ENCODE measurements at regions not wholly inside any gene's neighbourhood (a gene's known extent, or its start where the extent isn't known, plus 50 kb on each side); places are given as distances from the start of the nearest gene placed in this dataset.

DNA sequence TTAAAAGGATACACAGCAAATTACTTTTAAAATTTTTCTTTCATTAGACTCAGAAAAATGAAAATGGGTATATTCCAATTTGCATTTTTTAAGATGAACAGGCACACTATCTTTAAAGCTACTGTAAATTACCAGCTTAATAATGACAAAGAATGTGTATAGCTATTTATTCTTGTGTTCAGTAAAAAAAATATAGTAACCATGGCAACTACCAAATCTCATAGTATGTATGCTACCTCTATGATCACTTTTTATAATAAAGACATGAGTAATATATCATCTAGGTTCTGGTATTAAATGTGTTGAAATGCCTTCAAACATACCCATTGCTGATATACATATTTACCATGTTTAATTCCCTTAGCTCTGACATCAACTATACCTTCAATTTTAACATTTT lies 383.2 kb downstream of the FOXG1 start:
- Histone ChIP-seq H3K36me3 (ENCODE audit: control insufficient read depth in 2 of 2, insufficient read depth in 1 of 2, low read length in 2 of 2) (no peaks in the 10 kb centered on the region), H3K4me1 (ENCODE audit: control insufficient read depth, insufficient read depth, low read length) (no peaks in the 10 kb centered on the region), H3K9me3 (ENCODE audit: control insufficient read depth, insufficient read depth, low read depth, low read length) (no peaks in the 10 kb centered on the region), H3K27ac (ENCODE audit: extremely low read depth, low read depth, low read length) (no peak overlapping the region), H3K4me3 (ENCODE audit: low read depth, low read length) (no peak overlapping the region)
- TF ChIP-seq, protein P1, sequence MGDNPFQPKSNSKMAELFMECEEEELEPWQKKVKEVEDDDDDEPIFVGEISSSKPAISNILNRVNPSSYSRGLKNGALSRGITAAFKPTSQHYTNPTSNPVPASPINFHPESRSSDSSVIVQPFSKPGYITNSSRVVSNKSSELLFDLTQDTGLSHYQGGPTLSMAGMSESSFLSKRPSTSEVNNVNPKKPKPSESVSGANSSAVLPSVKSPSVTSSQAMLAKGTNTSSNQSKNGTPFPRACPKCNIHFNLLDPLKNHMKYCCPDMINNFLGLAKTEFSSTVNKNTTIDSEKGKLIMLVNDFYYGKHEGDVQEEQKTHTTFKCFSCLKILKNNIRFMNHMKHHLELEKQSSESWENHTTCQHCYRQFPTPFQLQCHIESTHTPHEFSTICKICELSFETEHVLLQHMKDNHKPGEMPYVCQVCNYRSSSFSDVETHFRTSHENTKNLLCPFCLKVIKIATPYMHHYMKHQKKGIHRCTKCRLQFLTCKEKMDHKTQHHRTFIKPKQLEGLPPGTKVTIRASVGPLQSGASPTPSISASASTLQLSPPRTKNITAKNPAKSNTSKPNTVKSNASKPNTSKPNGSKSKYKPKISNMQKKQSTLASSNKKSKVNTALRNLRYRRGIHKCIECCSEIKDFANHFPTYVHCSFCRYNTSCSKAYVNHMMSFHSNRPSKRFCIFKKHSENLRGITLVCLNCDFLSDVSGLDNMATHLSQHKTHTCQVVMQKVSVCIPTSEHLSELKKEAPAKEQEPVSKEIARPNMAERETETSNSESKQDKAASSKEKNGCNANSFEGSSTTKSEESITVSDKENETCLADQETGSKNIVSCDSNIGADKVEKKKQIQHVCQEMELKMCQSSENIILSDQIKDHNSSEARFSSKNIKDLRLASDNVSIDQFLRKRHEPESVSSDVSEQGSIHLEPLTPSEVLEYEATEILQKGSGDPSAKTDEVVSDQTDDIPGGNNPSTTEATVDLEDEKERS (tag by site-specific recombination; IDR thresholded peaks at IDR 0.05): no peak
- TF ChIP-seq GLI2 (tag by site-specific recombination; IDR thresholded peaks at IDR 0.05; ENCODE audit: borderline replicate concordance, low read depth) (no peak), GLIS2 (tag by site-specific recombination; IDR thresholded peaks at IDR 0.05) (no peak), ZFP3 (tag by site-specific recombination; IDR thresholded peaks at IDR 0.05; ENCODE audit: low read depth) (no peak)
- CTCF ChIA-PET: no interaction called here
- POLR2A ChIA-PET: no interaction called here

DNA sequence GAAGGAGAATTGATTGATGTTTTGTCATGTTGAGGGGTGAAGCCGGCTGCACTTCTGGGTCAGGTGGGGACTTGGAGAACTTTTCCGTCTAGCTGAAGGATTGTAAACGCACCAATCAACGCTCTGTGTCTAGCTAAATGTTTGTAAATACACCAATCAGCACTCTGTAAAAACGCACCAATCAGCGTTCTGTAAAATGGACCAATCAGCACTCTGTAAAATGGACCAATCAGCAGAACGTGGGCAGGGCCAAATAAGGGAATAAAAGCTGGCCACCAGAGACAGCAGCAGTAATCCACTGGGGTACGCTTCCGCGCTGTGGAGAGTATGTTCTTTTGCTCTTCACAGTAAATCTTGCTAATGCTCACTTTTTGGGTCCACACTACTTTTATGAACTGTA lies 384.1 kb downstream of the FOXG1 start:
- no peaks in the 10 kb centered on the region for H3K9me3 ChIP-seq (ENCODE audit: control insufficient read depth, insufficient read depth, low read depth, low read length)
- CTCF ChIA-PET: no interaction called here

DNA sequence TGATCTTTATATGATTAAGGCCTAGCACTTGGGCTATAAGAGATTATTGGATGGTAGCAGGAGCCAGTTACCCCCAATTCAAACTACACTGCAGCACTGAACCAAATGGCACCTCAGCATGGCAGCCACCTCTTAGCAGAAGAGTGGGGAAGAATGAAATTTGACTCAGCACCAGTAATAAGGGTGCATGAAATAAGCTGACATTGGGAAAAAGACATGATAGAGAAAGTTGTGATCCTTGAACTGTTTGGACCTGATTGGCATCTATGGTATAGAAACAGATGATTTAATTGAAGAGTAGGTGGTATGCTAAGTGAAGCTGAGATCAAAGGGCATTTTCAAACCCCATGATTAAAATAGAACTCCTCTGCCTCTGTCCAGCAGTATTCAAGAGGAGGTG lies 389.5 kb downstream of the FOXG1 start:
- CTCF ChIA-PET: no interaction called here
- H3K9me3 ChIP-seq (ENCODE audit: control insufficient read depth, insufficient read depth, low read depth, low read length): no peaks in the 10 kb centered on the region
- POLR2A ChIA-PET: no interaction called here
- no peak overlapping the region for H3K27ac ChIP-seq (ENCODE audit: extremely low read depth, low read depth, low read length)
- H3K4me1 ChIP-seq (ENCODE audit: control insufficient read depth, insufficient read depth, low read length): no peaks in the 10 kb centered on the region
- H3K4me3 ChIP-seq (ENCODE audit: low read depth, low read length): no peak overlapping the region
- TF ChIP-seq ZNF530 (tag by site-specific recombination; IDR thresholded peaks at IDR 0.05; ENCODE audit: low read depth): no peak
- no peak for TF ChIP-seq ZNF404 (tag by site-specific recombination; IDR thresholded peaks at IDR 0.05)
- TF ChIP-seq ZNF140 (tag by site-specific recombination; IDR thresholded peaks at IDR 0.05): no peak
- TF ChIP-seq, protein P2, sequence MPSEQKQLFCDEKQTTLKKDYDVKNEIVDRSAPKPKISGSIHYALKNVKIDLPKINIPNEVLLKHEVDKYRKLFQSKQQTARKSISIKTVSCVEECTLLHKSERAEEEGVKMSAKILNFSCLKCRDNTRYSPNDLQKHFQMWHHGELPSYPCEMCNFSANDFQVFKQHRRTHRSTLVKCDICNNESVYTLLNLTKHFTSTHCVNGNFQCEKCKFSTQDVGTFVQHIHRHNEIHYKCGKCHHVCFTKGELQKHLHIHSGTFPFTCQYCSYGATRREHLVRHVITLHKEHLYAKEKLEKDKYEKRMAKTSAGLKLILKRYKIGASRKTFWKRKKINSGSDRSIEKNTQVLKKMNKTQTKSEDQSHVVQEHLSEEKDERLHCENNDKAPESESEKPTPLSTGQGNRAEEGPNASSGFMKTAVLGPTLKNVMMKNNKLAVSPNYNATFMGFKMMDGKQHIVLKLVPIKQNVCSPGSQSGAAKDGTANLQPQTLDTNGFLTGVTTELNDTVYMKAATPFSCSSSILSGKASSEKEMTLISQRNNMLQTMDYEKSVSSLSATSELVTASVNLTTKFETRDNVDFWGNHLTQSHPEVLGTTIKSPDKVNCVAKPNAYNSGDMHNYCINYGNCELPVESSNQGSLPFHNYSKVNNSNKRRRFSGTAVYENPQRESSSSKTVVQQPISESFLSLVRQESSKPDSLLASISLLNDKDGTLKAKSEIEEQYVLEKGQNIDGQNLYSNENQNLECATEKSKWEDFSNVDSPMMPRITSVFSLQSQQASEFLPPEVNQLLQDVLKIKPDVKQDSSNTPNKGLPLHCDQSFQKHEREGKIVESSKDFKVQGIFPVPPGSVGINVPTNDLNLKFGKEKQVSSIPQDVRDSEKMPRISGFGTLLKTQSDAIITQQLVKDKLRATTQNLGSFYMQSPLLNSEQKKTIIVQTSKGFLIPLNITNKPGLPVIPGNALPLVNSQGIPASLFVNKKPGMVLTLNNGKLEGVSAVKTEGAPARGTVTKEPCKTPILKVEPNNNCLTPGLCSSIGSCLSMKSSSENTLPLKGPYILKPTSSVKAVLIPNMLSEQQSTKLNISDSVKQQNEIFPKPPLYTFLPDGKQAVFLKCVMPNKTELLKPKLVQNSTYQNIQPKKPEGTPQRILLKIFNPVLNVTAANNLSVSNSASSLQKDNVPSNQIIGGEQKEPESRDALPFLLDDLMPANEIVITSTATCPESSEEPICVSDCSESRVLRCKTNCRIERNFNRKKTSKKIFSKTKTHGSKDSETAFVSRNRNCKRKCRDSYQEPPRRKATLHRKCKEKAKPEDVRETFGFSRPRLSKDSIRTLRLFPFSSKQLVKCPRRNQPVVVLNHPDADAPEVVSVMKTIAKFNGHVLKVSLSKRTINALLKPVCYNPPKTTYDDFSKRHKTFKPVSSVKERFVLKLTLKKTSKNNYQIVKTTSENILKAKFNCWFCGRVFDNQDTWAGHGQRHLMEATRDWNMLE (tag by site-specific recombination; conservative IDR thresholded peaks at IDR 0.05; ENCODE audit: low read depth): no peak
- no peak for TF ChIP-seq ZNF433 (tag by site-specific recombination; IDR thresholded peaks at IDR 0.05; ENCODE audit: low read depth)
- no peak for TF ChIP-seq ZNF529 (tag by site-specific recombination; IDR thresholded peaks at IDR 0.05; ENCODE audit: insufficient replicate concordance)
- TF ChIP-seq ZNF621 (tag by site-specific recombination; IDR thresholded peaks at IDR 0.05): no peak
- TF ChIP-seq TRIM28 (IDR thresholded peaks at IDR 0.05; ENCODE audit: borderline replicate concordance, low read length): no peak
- no peak for TF ChIP-seq SCRT1 (tag by site-specific recombination; IDR thresholded peaks at IDR 0.05; ENCODE audit: borderline replicate concordance)
- TF ChIP-seq ZNF302 (tag by site-specific recombination; IDR thresholded peaks at IDR 0.05; ENCODE audit: low read depth): no peak
- TF ChIP-seq ZEB2 (tag by site-specific recombination; IDR thresholded peaks at IDR 0.05): no peak
- TF ChIP-seq HOXC10 (CRISPR knock-in tag; IDR thresholded peaks at IDR 0.05): no peak
- no peaks in the 10 kb centered on the region for H3K36me3 ChIP-seq (ENCODE audit: control insufficient read depth in 2 of 2, insufficient read depth in 1 of 2, low read length in 2 of 2)

More for the DNA sequence above, 384.1 kb downstream of the FOXG1 start:
- POLR2A ChIA-PET: no interaction called here
- Histone ChIP-seq H3K27ac (ENCODE audit: extremely low read depth, low read depth, low read length) (no peak overlapping the region), H3K4me3 (ENCODE audit: low read depth, low read length) (no peak overlapping the region), H3K36me3 (ENCODE audit: control insufficient read depth in 2 of 2, insufficient read depth in 1 of 2, low read length in 2 of 2) (no peaks in the 10 kb centered on the region), H3K4me1 (ENCODE audit: control insufficient read depth, insufficient read depth, low read length) (no peaks in the 10 kb centered on the region)
- TF ChIP-seq SP3 (tag by site-specific recombination; IDR thresholded peaks at IDR 0.05): no peak
- TF ChIP-seq MYNN (tag by site-specific recombination; IDR thresholded peaks at IDR 0.05; ENCODE audit: borderline replicate concordance): no peak
- TF ChIP-seq ZNF335 (tag by site-specific recombination; conservative IDR thresholded peaks at IDR 0.05): no peak
- TF ChIP-seq ZNF621 (tag by site-specific recombination; IDR thresholded peaks at IDR 0.05): no peak
- no peak for TF ChIP-seq ZBTB20 (tag by site-specific recombination; IDR thresholded peaks at IDR 0.05)
- TF ChIP-seq HOXC10 (CRISPR knock-in tag; IDR thresholded peaks at IDR 0.05): no peak
- TF ChIP-seq YY2 (tag by site-specific recombination; IDR thresholded peaks at IDR 0.05): no peak
- TF ChIP-seq ZNF37A (tag by site-specific recombination; IDR thresholded peaks at IDR 0.05): no peak
